AG20443 (cell line): ENCODE measurements at regions not wholly inside any gene's neighbourhood (a gene's known extent, or its start where the extent isn't known, plus 50 kb on each side); places are given as distances from the start of the nearest gene placed in this dataset.
A peak's percentile ranks its signal among the peaks of the same experiment; 100 is the strongest.

Experiments used
- DNase-seq: peaks from one replicate; pipeline ENCODE4 v3.0.0; 2012; ENCODE audit warnings: low spot score, mixed read lengths

DNA sequence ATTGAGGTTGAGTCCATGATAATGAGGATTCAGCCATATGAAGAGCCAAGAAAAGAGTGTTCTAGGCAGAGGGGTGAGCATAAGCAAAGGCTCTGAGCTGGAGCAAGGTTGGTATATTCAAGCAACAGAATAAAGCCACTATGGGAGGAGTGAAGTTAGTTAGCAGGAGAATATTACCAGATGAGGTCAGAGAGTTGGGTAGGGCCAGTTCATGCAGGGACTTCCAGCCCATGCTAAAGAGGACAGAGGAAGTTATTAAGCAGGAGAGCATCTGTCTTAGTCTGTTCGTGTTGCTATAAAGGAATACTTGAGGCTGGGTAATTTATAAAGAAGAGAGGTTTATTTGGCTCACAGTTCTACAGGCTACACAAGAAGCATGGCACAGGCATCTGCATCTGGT is 57.1 kb upstream of the ATG10 start:
- DNase-seq = no peak

GRCh38 chr5:81912933-81913332 is 58.9 kb upstream of the ATG10 start:
- DNase-seq = no peak

DNA sequence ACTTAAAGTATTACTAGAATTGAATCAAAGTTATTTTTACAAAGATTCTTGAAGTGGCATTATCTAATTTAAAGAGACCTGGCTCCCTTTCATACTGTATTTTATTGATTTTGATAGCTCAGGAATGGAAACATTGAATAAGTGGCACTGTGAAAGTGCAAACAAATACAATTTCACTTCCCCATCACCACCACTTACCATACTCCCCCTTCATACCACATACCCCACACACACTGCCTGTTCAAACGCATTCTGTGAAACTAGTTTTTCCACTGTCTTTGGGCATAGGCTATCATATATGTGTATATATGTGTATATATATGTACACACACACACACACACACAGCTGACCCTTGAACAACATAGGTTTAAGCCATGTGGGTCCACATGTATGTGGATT is 62.1 kb upstream of the ATG10 start:
- DNase-seq = no peak

GRCh38 chr5:81908771-81909170 is 63.1 kb upstream of the ATG10 start:
- no peak for DNase-seq

DNA sequence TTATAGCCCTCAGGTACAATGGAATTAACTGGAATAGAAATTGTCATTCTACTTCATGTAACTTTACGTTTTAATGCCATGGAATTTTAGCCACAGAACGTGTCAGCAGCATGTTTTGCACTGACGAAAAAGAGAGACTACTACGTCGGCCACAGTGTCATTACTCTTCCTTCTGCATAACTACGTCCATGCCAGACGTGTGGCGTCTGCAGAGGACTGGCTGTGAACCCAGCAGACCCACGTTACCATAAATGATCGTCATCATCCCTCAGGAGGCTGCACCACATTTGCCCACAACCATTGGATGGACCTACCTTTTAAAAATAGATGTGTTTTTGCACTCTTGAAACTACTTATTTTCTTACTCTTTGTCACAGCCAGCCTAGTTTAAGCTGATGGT is 63.8 kb upstream of the ATG10 start:
- no peak for DNase-seq

DNA sequence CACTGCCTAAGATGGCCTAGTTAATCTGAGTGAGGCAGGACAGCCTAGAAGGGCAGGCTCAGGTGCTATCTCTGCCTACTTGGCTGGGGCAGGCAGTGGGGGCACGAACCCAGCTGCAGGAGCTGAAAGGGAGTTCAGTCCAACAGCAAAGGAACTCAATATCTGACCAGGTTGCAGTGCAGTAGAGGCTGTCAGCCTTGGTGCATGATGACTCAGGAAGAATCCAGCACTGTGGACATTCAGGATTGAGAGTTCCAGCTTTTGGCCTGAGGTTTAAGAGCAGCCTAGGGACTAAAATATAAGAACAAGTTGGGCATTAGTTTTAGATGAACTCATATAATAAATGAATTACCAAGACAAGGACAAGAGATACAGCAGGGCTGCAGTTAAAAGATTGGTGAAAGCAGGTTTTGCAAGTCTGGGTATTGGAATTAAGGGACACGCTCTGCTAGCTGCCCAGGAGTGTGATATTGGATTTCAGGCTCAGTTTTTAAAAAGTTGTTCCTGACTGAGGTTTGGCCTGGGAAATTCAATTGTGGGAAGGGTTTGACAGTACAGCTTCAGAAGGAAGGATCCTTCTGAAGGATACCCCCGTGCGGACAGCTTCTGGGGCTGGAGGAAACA is 64.7 kb upstream of the ATG10 start:
- DNase-seq = no peak

DNA sequence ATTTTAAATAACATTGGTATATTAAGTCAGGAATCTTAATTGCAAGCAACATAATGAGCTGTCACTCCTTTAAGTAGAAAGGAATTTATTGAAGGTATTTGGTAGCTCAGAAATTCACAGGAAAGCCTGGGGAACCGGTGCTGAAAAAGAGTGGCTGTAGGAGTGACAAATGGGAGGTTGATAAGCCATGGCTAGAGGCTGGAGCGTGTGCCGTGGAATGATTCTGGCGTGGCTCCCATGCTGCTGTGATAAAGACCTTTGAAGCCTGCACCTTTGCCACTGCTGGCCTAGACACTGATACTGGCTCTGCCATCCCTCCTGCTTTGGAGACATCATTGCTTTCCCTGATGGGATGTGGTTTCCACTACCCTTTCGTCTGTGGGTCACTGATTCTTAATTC is 65.7 kb upstream of the ATG10 start:
- no peak for DNase-seq

- DNase-seq = no peak
These were observed 67.0 kb upstream of the ATG10 start for GRCh38 chr5:81904861-81905260.

- no peak for DNase-seq
These were observed 67.7 kb upstream of the ATG10 start for GRCh38 chr5:81904166-81904565.

DNA sequence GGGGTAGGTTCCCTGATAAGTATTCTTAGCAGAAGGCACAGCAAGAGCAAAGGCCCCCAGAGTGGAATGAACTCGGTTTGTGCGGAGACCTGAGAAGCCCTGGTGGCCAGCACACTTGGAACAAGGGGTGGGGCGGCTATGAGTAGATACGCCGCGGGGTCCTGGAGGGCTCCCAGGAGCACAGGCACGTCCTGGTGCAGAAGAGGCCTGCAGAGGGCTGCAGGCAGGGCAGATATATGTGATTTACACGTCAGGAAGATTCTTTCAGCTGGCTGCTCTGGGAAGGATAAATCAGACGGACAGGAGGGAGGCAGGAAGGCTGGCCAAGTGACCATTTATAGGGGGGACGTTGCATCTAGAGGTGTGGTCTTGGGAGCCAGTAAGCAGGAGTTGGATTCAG is 70.2 kb upstream of the ATG10 start:
- DNase-seq = no peak

DNA sequence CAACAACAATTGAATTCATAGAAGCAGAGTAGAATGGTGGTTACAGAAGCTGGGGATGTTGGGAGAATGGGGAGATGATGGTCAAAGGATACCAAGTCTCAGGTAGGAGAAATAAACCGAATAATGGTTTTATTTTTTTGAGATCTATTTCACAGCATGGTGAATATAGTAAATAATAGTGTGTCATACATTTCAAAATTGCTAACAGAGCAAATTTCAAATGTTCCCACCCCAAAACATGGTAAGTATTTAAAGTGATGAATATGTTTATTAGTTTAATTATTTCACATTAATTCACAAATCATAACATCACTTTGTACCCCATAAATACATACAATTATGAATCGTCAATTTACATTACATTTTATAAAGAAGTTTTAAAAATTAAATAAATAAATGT is 72.7 kb upstream of the ATG10 start:
- no peak for DNase-seq

- no peak for DNase-seq
These were observed 73.4 kb upstream of the ATG10 start for GRCh38 chr5:81898403-81898802.

GRCh38 chr5:81896764-81897163 is 75.1 kb upstream of the ATG10 start:
- no peak for DNase-seq

- DNase-seq = no peak
These were observed 76.5 kb upstream of the ATG10 start for GRCh38 chr5:81895307-81895706.

DNA sequence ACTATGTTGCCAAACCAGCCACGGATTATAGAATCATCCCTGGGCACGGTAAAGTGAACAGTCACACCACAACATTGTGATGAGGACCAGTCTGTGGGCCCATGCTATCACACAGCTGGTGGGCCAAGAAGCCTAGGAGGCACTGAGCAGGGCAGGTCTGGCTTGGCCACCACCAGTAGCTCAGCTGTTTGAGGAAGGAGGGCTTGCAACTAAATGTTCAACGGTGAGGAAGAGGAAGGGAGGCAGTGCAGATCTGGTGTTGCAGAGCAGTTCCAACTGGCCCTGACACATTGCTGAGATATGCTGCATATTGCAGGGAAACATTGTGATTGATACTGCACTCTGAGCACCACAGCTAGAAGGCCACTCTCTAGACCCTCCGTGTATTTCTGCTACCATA is 77.9 kb upstream of the ATG10 start:
- no peak for DNase-seq

- DNase-seq = no peak
These were observed 87.0 kb upstream of the ATG10 start for GRCh38 chr5:81884871-81885270.

DNA sequence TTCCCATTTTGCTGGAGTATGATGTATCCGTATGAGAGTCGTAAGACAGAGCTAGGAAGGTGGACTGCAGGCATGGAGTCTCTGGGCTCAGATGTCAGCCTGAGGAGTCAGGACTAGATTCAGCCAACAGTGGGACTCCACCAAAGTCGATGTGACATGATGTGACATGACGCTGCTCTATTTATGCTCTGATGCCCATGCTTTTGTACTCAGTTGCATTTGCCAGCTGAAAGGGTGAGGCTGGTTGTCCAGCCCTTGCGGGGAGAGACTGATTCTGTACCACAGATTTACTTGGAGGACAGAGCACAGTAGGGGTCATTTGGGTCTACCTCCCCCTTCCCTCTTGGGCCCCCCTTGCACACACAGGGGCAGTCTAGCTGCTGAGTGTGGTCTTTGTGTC is 88.5 kb upstream of the ATG10 start:
- no peak for DNase-seq

- no peak for DNase-seq
These were observed 90.2 kb upstream of the ATG10 start for GRCh38 chr5:81881595-81881994.

DNA sequence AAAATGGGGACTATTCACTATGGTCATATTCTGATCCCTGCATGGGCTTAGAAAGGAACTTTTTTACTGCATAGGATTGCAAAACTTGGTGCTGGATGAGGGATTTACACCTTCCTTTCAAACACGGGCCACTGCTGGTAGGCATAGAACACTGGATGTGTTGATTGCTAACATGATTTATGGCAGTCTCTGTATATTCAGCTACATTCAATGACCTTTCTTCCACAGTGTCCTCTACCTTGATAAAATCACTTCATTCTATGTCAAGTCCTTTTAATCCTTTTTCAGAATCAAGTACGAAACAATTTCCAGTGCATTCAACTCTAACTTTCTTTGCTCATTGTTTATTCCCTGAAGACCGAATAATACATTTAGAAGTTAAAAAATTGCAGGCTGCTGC is 91.9 kb upstream of the ATG10 start:
- no peak for DNase-seq

GRCh38 chr5:81878333-81878732 is 93.5 kb upstream of the ATG10 start:
- DNase-seq = no peak

DNA sequence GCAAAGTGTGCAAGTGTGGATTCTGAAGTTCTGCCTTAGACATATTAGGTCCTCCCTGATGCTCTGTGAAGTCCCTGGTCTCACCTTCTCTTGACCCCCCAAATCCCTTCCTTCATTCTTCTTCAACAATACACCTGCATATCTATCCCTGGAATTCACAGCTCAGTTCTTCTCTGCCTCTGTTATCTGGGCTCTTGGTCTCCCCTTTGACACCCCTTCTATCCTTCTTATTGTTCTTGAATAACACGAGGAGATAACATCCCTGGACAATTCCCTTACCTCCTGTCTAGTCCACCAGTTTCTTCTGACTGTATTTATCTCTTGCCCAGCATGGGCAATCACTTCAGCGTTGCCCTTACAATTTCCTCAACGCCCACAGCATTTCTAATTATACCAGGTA is 104.8 kb upstream of the ATG10 start:
- DNase-seq = no peak

DNA sequence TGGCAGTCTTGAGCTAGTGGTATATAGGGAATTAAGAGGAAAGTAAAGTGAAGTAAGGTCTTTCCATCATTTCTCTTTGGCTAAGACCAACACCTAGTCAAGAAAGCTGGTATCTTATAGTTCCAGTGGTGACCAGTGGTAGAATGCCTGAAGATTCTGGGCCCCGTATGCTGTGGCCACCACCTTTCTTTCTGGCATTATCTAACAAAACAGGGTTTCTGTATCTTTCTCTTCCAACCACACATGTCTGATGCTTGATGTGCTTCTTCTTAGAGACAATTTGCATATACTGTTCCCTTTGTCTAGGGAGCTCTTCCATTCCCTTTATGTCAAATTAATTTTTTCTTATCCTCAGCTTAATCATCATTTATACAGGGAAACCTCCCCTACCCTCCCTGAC is 109.9 kb upstream of the SSBP2 start:
- DNase-seq = no peak

- no peak for DNase-seq
These were observed 108.7 kb upstream of the SSBP2 start for GRCh38 chr5:81859624-81860023.

GRCh38 chr5:81856948-81857928 is 106.3 kb upstream of the SSBP2 start:
- DNase-seq = peak; percentile 17
